PFSK-1 (cell line): ENCODE measurements at regions not wholly inside any gene's neighbourhood (a gene's known extent, or its start where the extent isn't known, plus 50 kb on each side); places are given as distances from the start of the nearest gene placed in this dataset.

ENCODE experiments used
- POLR2AphosphoS5 ChIP-seq: IDR thresholded peaks from 2 replicates; pipeline ENCODE4 v1.6.1; 2012; ENCODE audit warnings: low read depth, mild to moderate bottlenecking, control low read depth, low read length, moderate library complexity
- REST ChIP-seq, 2 experiments: IDR thresholded peaks; 2 replicates each; pipeline versions ENCODE4 v1.6.1 to v1.8.0; 2011 to 2012; ENCODE audit warnings: low read depth in 2 of 2, low read length in 2 of 2, control low read depth in 1 of 2, inconsistent platforms in 1 of 2, mild to moderate bottlenecking in 1 of 2, moderate library complexity in 1 of 2; ENCODE audit not compliant: insufficient read depth in 1 of 2
- TAF1 ChIP-seq: IDR thresholded peaks from 2 replicates; pipeline ENCODE4 v1.6.1; 2012; ENCODE audit warnings: low read length, control low read depth, borderline replicate concordance; ENCODE audit not compliant: insufficient read depth

DNA sequence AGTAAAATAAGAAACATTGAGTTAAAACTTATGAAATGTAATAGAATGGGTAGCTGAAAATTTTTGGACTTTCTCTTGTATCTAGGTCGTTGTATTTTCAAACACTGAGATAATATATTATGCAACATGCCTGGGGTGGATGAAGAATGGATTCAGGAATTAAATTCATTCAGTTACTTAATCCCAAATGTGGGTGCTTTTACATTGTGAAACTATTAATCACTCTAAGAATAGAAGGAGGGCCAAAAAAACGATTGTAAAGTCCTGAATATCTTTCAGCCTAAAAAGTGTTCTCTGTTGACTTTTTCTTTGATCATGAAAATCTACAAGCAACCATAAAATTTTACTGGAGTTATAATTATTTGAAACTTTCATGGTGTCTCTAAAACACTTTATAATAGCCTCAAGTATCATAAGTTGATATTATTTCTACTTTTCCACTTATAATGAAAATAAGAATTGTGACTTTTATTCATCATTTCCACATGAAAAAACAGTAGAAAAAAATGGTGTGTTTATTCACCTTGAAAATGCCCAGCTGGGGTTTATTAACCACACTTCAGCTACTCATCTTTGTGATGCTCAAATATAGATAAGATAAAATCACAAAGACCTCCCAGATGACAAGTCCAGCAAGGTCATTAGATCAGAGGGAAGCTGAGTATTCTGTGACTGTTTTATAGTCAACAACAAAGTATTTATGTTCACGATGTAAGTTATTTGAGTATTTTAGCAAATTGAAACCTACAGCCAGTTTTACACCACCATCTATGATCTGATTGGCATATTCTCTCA, 619.9 kb upstream of the SOX9 start:
- TF ChIP-seq POLR2AphosphoS5 (no peak), REST (IDR thresholded peaks at IDR 0.05; ENCODE audit: insufficient read depth in 1 of 2, low read depth in 2 of 2, low read length in 2 of 2) (no peak), TAF1 (no peak)
